ENCODE measurements at regions not wholly inside any gene's neighbourhood (a gene's known extent, or its start where the extent isn't known, plus 50 kb on each side); places are given as distances from the start of the nearest gene placed in this dataset.
"Not testable (repeated sequence)": the region's sequence is repeated elsewhere in the genome, so short reads cannot be mapped to it uniquely, and the experiment has no call there.

- TF ChIP-seq RAD21 (IDR thresholded peaks at IDR 0.05; ENCODE audit: low read depth); POLR2A (IDR thresholded peaks at IDR 0.05; ENCODE audit: borderline replicate concordance, extremely low read depth, insufficient read depth, insufficient read length); CTCF (IDR thresholded peaks at IDR 0.05 in 2 of 3, conservative IDR thresholded peaks at IDR 0.05 in 1 of 3; ENCODE audit: borderline replicate concordance in 1 of 3, insufficient read depth in 1 of 3, low read depth in 2 of 3, low read length in 2 of 3); ZNF274 (IDR thresholded peaks at IDR 0.05; ENCODE audit: low read depth, low read length); POLR2AphosphoS5 (IDR thresholded peaks at IDR 0.05; ENCODE audit: low read depth, low read length); YY1 (IDR thresholded peaks at IDR 0.05; ENCODE audit: extremely low read depth, insufficient replicate concordance, low read depth, low read length); REST (IDR thresholded peaks at IDR 0.05; ENCODE audit: low read depth); EZH2 (IDR thresholded peaks at IDR 0.05); CEBPB (IDR thresholded peaks at IDR 0.05; ENCODE audit: low read depth); EZH2phosphoT487 (IDR thresholded peaks at IDR 0.05; ENCODE audit: borderline replicate concordance); JUND (IDR thresholded peaks at IDR 0.05); FOSL1 (IDR thresholded peaks at IDR 0.05; ENCODE audit: low read depth); TCF7L2 (IDR thresholded peaks at IDR 0.05; ENCODE audit: borderline replicate concordance, extremely low read depth, insufficient read depth, insufficient read length); ZBTB33 (IDR thresholded peaks at IDR 0.05; ENCODE audit: extremely low read depth, insufficient replicate concordance, low read length): not testable (repeated sequence)
Measured at GRCh38 chr2:87423796-87424762, 323.8 kb upstream of the PLGLB2 start.
